ENCODE measurements at regions not wholly inside any gene's neighbourhood (a gene's known extent, or its start where the extent isn't known, plus 50 kb on each side); places are given as distances from the start of the nearest gene placed in this dataset.

GRCh38 chr12:83335748-83336147, 649.0 kb downstream of the TMTC2 start:
- Mint-ChIP-seq H3K4me3 (no peak overlapping the region), H3K27me3 (no peaks in the 10 kb centered on the region), H3K36me3 (no peaks in the 10 kb centered on the region), H3K27ac (no peak overlapping the region), H3K4me1 (no peaks in the 10 kb centered on the region), H3K9me3 (peaks cover 0 to 11% (median 0%) of the 10 kb centered on the region in 9 donors)
- ATAC-seq: no peak
- POLR2A ChIA-PET: no interaction called here
- no peak for DNase-seq

GRCh38 chr12:83326666-83327065, 640.0 kb downstream of the TMTC2 start:
- H3K36me3 Mint-ChIP-seq: no peaks in the 10 kb centered on the region

GRCh38 chr12:83323866-83324265, 637.2 kb downstream of the TMTC2 start:
- Mint-ChIP-seq H3K36me3 (no peaks in the 10 kb centered on the region), H3K27ac (no peak overlapping the region), H3K9me3 (peaks cover 0 to 23% (median 2%) of the 10 kb centered on the region in 9 donors), H3K4me1 (no peaks in the 10 kb centered on the region), H3K4me3 (no peak overlapping the region), H3K27me3 (no peaks in the 10 kb centered on the region)
- DNase-seq (no peak), ATAC-seq (no peak)
- POLR2A ChIA-PET: no interaction called here

More at GRCh38 chr12:83326666-83327065, 640.0 kb downstream of the TMTC2 start:
- no peak overlapping the region for H3K27ac Mint-ChIP-seq
- no peaks in the 10 kb centered on the region for H3K4me1 Mint-ChIP-seq
- POLR2A ChIA-PET: no interaction called here
- no peak for DNase-seq
- no peaks in the 10 kb centered on the region for H3K27me3 Mint-ChIP-seq
- peaks cover 0 to 6% (median 0%) of the 10 kb centered on the region in 9 donors for H3K9me3 Mint-ChIP-seq
- ATAC-seq: no peak
- no peak overlapping the region for H3K4me3 Mint-ChIP-seq

- no peak overlapping the region for H3K4me3 Mint-ChIP-seq
- DNase-seq: no peak
- H3K9me3 Mint-ChIP-seq: peaks cover 0 to 23% (median 2%) of the 10 kb centered on the region in 9 donors
- H3K4me1 Mint-ChIP-seq: no peaks in the 10 kb centered on the region
- no peaks in the 10 kb centered on the region for H3K27me3 Mint-ChIP-seq
- POLR2A ChIA-PET: no interaction called here
- no peak overlapping the region for H3K27ac Mint-ChIP-seq
- no peak for ATAC-seq
- H3K36me3 Mint-ChIP-seq: no peaks in the 10 kb centered on the region
These were observed 636.1 kb downstream of the TMTC2 start for GRCh38 chr12:83322809-83323208.

- no peaks in the 10 kb centered on the region for H3K4me1 Mint-ChIP-seq
- no peak overlapping the region for H3K4me3 Mint-ChIP-seq
- H3K27me3 Mint-ChIP-seq: no peaks in the 10 kb centered on the region
- H3K9me3 Mint-ChIP-seq: peaks cover 0 to 23% (median 2%) of the 10 kb centered on the region in 9 donors
- POLR2A ChIA-PET: no interaction called here
- H3K27ac Mint-ChIP-seq: no peak overlapping the region
- DNase-seq (no peak), ATAC-seq (no peak)
- H3K36me3 Mint-ChIP-seq: no peaks in the 10 kb centered on the region
These were observed 635.3 kb downstream of the TMTC2 start for GRCh38 chr12:83321971-83322370.

- POLR2A ChIA-PET: no interaction called here
- H3K36me3 Mint-ChIP-seq: no peaks in the 10 kb centered on the region
- DNase-seq (no peak), ATAC-seq (no peak)
- no peak overlapping the region for H3K4me3 Mint-ChIP-seq
- no peaks in the 10 kb centered on the region for H3K27me3 Mint-ChIP-seq
- H3K4me1 Mint-ChIP-seq: no peaks in the 10 kb centered on the region
- no peak overlapping the region for H3K27ac Mint-ChIP-seq
- H3K9me3 Mint-ChIP-seq: peaks cover 0 to 23% (median 3%) of the 10 kb centered on the region in 9 donors
These were observed 633.6 kb downstream of the TMTC2 start for GRCh38 chr12:83320350-83320749.

- POLR2A ChIA-PET: no interaction called here
- peaks cover 0 to 23% (median 4%) of the 10 kb centered on the region in 9 donors for H3K9me3 Mint-ChIP-seq
- H3K27me3 Mint-ChIP-seq: no peaks in the 10 kb centered on the region
- H3K4me3 Mint-ChIP-seq: no peak overlapping the region
- ATAC-seq (no peak), DNase-seq (no peak)
- no peaks in the 10 kb centered on the region for H3K36me3 Mint-ChIP-seq
- H3K27ac Mint-ChIP-seq: no peak overlapping the region
- no peaks in the 10 kb centered on the region for H3K4me1 Mint-ChIP-seq
These were observed 631.8 kb downstream of the TMTC2 start for GRCh38 chr12:83318386-83319098.

GRCh38 chr12:83317595-83317994, 630.9 kb downstream of the TMTC2 start:
- POLR2A ChIA-PET: no interaction called here
- no peak overlapping the region for H3K27ac Mint-ChIP-seq

GRCh38 chr12:83313827-83314226, 627.1 kb downstream of the TMTC2 start:
- no peaks in the 10 kb centered on the region for H3K36me3 Mint-ChIP-seq
- H3K9me3 Mint-ChIP-seq: peaks cover 0 to 7% (median under 1%) of the 10 kb centered on the region in 9 donors
- DNase-seq (no peak), ATAC-seq (no peak)
- H3K27me3 Mint-ChIP-seq: no peaks in the 10 kb centered on the region
- no peaks in the 10 kb centered on the region for H3K4me1 Mint-ChIP-seq
- no peak overlapping the region for H3K27ac Mint-ChIP-seq
- POLR2A ChIA-PET: no interaction called here
- no peak overlapping the region for H3K4me3 Mint-ChIP-seq

More at GRCh38 chr12:83317595-83317994, 630.9 kb downstream of the TMTC2 start:
- no peaks in the 10 kb centered on the region for H3K4me1 Mint-ChIP-seq
- H3K36me3 Mint-ChIP-seq: no peaks in the 10 kb centered on the region
- H3K27me3 Mint-ChIP-seq: no peaks in the 10 kb centered on the region
- no peak overlapping the region for H3K4me3 Mint-ChIP-seq
- no peak for DNase-seq
- peaks cover 0 to 23% (median 3%) of the 10 kb centered on the region in 9 donors for H3K9me3 Mint-ChIP-seq
- no peak for ATAC-seq

- POLR2A ChIA-PET: no interaction called here
- Mint-ChIP-seq H3K4me3 (no peak overlapping the region), H3K9me3 (peaks cover 0 to 7% (median 2%) of the 10 kb centered on the region in 9 donors), H3K4me1 (no peaks in the 10 kb centered on the region), H3K27ac (no peak overlapping the region), H3K27me3 (no peaks in the 10 kb centered on the region), H3K36me3 (no peaks in the 10 kb centered on the region)
- DNase-seq (no peak), ATAC-seq (no peak)
These were observed 626.6 kb downstream of the TMTC2 start for GRCh38 chr12:83313322-83313721.

- no peak overlapping the region for H3K4me3 Mint-ChIP-seq
- H3K27ac Mint-ChIP-seq: no peak overlapping the region
- H3K4me1 Mint-ChIP-seq: no peaks in the 10 kb centered on the region
These were observed 590.2 kb downstream of the TMTC2 start for GRCh38 chr12:83276904-83277303.

GRCh38 chr12:83271201-83271600, 584.5 kb downstream of the TMTC2 start:
- ATAC-seq: no peak
- no peak overlapping the region for H3K4me3 Mint-ChIP-seq
- H3K36me3 Mint-ChIP-seq: no peaks in the 10 kb centered on the region
- no peak overlapping the region for H3K27ac Mint-ChIP-seq
- no peaks in the 10 kb centered on the region for H3K27me3 Mint-ChIP-seq
- DNase-seq: no peak
- POLR2A ChIA-PET: no interaction called here
- no peaks in the 10 kb centered on the region for H3K4me1 Mint-ChIP-seq
- peaks cover 0 to 31% (median 10%) of the 10 kb centered on the region in 9 donors for H3K9me3 Mint-ChIP-seq

More at GRCh38 chr12:83276904-83277303, 590.2 kb downstream of the TMTC2 start:
- peaks cover 0 to 15% (median 5%) of the 10 kb centered on the region in 9 donors for H3K9me3 Mint-ChIP-seq
- DNase-seq: no peak
- POLR2A ChIA-PET: no interaction called here
- no peak for ATAC-seq
- no peaks in the 10 kb centered on the region for H3K36me3 Mint-ChIP-seq
- H3K27me3 Mint-ChIP-seq: no peaks in the 10 kb centered on the region

GRCh38 chr12:83265808-83266207, 579.1 kb downstream of the TMTC2 start:
- no peaks in the 10 kb centered on the region for H3K36me3 Mint-ChIP-seq
- POLR2A ChIA-PET: no interaction called here
- H3K27ac Mint-ChIP-seq: no peak overlapping the region
- H3K4me3 Mint-ChIP-seq: no peak overlapping the region
- H3K4me1 Mint-ChIP-seq: no peaks in the 10 kb centered on the region
- no peaks in the 10 kb centered on the region for H3K27me3 Mint-ChIP-seq
- DNase-seq (no peak), ATAC-seq (no peak)
- H3K9me3 Mint-ChIP-seq: peaks cover 0 to 23% (median 3%) of the 10 kb centered on the region in 9 donors

GRCh38 chr12:83261998-83262397, 575.3 kb downstream of the TMTC2 start:
- Mint-ChIP-seq H3K27ac (no peak overlapping the region), H3K4me1 (no peaks in the 10 kb centered on the region)
- no peak for ATAC-seq

More at GRCh38 chr12:83261998-83262397, 575.3 kb downstream of the TMTC2 start:
- no peaks in the 10 kb centered on the region for H3K27me3 Mint-ChIP-seq
- H3K36me3 Mint-ChIP-seq: no peaks in the 10 kb centered on the region
- DNase-seq: no peak
- peaks cover 0 to 8% (median 0%) of the 10 kb centered on the region in 9 donors for H3K9me3 Mint-ChIP-seq
- POLR2A ChIA-PET: no interaction called here
- no peak overlapping the region for H3K4me3 Mint-ChIP-seq
